Nephron progenitor cell (in vitro differentiated cells): ENCODE measurements at regions not wholly inside any gene's neighbourhood (a gene's known extent, or its start where the extent isn't known, plus 50 kb on each side); places are given as distances from the start of the nearest gene placed in this dataset.

Experiments used
- DNase-seq: peaks from one replicate; pipeline ENCODE4 v3.0.0; 2021
- H3K27ac Mint-ChIP-seq: 2 replicates; pipeline ENCODE4 v1.8.0; 2021; ENCODE audit warnings: mild to moderate bottlenecking, moderate library complexity, mixed read lengths
- H3K27me3 Mint-ChIP-seq: 2 replicates; pipeline ENCODE4 v1.8.0; 2021; ENCODE audit warnings: mild to moderate bottlenecking, low read depth, mixed read lengths; ENCODE audit not compliant: poor library complexity
- H3K36me3 Mint-ChIP-seq: 2 replicates; pipeline ENCODE4 v1.8.0; 2021; ENCODE audit warnings: low read depth, mixed read lengths
- H3K4me1 Mint-ChIP-seq: 2 replicates; pipeline ENCODE4 v1.8.0; 2021; ENCODE audit warnings: mixed read lengths
- H3K4me3 Mint-ChIP-seq: 2 replicates; pipeline ENCODE4 v1.8.0; 2021; ENCODE audit warnings: mild to moderate bottlenecking, moderate library complexity, mixed read lengths
- H3K9me3 Mint-ChIP-seq: 2 replicates; pipeline ENCODE4 v1.8.0; 2021; ENCODE audit warnings: mild to moderate bottlenecking, moderate library complexity, mixed read lengths
- CTCF ChIP-seq: fragments of 200-600 bp; sonication (generic); IDR thresholded peaks from 2 replicates; pipeline ENCODE4 v1.5.0; 2021; ENCODE audit warnings: antibody characterized with exemption

DNA sequence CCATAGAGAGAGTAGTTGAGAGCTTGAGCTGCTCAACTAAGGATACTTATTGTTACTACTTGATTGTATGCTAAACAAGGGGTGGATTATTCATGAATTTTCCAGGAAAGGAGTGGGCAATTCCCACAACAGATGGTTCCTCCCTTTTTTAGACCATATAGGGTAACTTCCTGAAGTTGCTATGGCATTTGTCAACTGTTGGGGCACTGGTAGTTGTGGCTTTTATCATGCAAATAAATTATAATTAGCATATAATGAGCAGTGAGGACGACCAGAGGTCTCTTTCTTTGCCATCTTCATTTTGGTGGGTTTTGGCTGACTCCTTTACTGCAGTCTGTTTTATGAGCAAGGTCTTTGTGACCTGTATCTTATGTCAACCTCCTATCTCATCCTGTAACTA is 1403.5 kb upstream of the PABPC4L start:
- no peak overlapping the region for H3K27ac Mint-ChIP-seq
- H3K27me3 Mint-ChIP-seq = no peaks in the 10 kb centered on the region
- TF ChIP-seq CTCF = no peak

GRCh38 chr4:135604531-135604930 is 1402.9 kb upstream of the PABPC4L start:
- H3K9me3 Mint-ChIP-seq = peaks cover 8% of the 10 kb centered on the region
- no peaks in the 10 kb centered on the region for H3K27me3 Mint-ChIP-seq
- no peak overlapping the region for H3K27ac Mint-ChIP-seq
- H3K4me3 Mint-ChIP-seq = no peak overlapping the region
- no peaks in the 10 kb centered on the region for H3K36me3 Mint-ChIP-seq
- no peak for TF ChIP-seq CTCF
- H3K4me1 Mint-ChIP-seq = no peaks in the 10 kb centered on the region
- no peak for DNase-seq

More for the DNA sequence above, 1403.5 kb upstream of the PABPC4L start:
- no peak overlapping the region for H3K4me3 Mint-ChIP-seq
- peaks cover 2% of the 10 kb centered on the region for H3K9me3 Mint-ChIP-seq
- DNase-seq = no peak
- no peaks in the 10 kb centered on the region for H3K36me3 Mint-ChIP-seq
- H3K4me1 Mint-ChIP-seq = no peaks in the 10 kb centered on the region

- TF ChIP-seq CTCF = no peak
- H3K4me3 Mint-ChIP-seq = no peak overlapping the region
These were observed 1399.8 kb upstream of the PABPC4L start for GRCh38 chr4:135601351-135601750.

GRCh38 chr4:135598151-135598550 is 1396.6 kb upstream of the PABPC4L start:
- TF ChIP-seq CTCF = no peak
- H3K4me3 Mint-ChIP-seq = no peak overlapping the region
- DNase-seq = no peak
- H3K9me3 Mint-ChIP-seq = peaks cover 42% of the 10 kb centered on the region
- no peaks in the 10 kb centered on the region for H3K4me1 Mint-ChIP-seq
- peaks cover 3% of the 10 kb centered on the region for H3K27me3 Mint-ChIP-seq
- no peak overlapping the region for H3K27ac Mint-ChIP-seq
- H3K36me3 Mint-ChIP-seq = no peaks in the 10 kb centered on the region

More at GRCh38 chr4:135601351-135601750, 1399.8 kb upstream of the PABPC4L start:
- no peak overlapping the region for H3K27ac Mint-ChIP-seq
- no peak for DNase-seq
- peaks cover 3% of the 10 kb centered on the region for H3K27me3 Mint-ChIP-seq
- no peaks in the 10 kb centered on the region for H3K4me1 Mint-ChIP-seq
- no peaks in the 10 kb centered on the region for H3K36me3 Mint-ChIP-seq
- peaks cover 35% of the 10 kb centered on the region for H3K9me3 Mint-ChIP-seq

GRCh38 chr4:135594521-135594920 is 1392.9 kb upstream of the PABPC4L start:
- no peak for DNase-seq
- TF ChIP-seq CTCF = no peak
- no peaks in the 10 kb centered on the region for H3K36me3 Mint-ChIP-seq
- H3K4me3 Mint-ChIP-seq = no peak overlapping the region
- H3K4me1 Mint-ChIP-seq = no peaks in the 10 kb centered on the region
- no peak overlapping the region for H3K27ac Mint-ChIP-seq
- H3K27me3 Mint-ChIP-seq = peaks cover 3% of the 10 kb centered on the region
- H3K9me3 Mint-ChIP-seq = peaks cover 34% of the 10 kb centered on the region

GRCh38 chr4:135575041-135575440 is 1373.5 kb upstream of the PABPC4L start:
- TF ChIP-seq CTCF = no peak
- no peaks in the 10 kb centered on the region for H3K36me3 Mint-ChIP-seq
- H3K4me3 Mint-ChIP-seq = no peak overlapping the region
- no peaks in the 10 kb centered on the region for H3K27me3 Mint-ChIP-seq
- no peak overlapping the region for H3K27ac Mint-ChIP-seq
- no peak for DNase-seq
- no peaks in the 10 kb centered on the region for H3K4me1 Mint-ChIP-seq
- no peaks in the 10 kb centered on the region for H3K9me3 Mint-ChIP-seq
